Cardiac fibroblast (primary cell): ENCODE measurements at regions not wholly inside any gene's neighbourhood (a gene's known extent, or its start where the extent isn't known, plus 50 kb on each side); places are given as distances from the start of the nearest gene placed in this dataset.

Source experiments
- DNase-seq, 2 donors: peaks; one replicate each; pipeline versions ENCODE4 v3.0.0 to v3.0.0-alpha.2; 2010; ENCODE audit warnings: low read depth in 2 of 2
- H3K4me3 ChIP-seq, 2 donors: replicated peaks in 1 of 2; 1 replicate in 1 of 2; 2 replicates in 1 of 2; pipeline ENCODE4 v1.5.1; 2011; ENCODE audit warnings: low read depth in 2 of 2, low read length in 2 of 2, mild to moderate bottlenecking in 2 of 2, moderate library complexity in 1 of 2
- CTCF ChIP-seq: IDR thresholded peaks from one replicate; pipeline ENCODE4 v1.5.1; 2011; ENCODE audit warnings: low read depth, mild to moderate bottlenecking, low read length, inconsistent platforms

GRCh38 chr22:48346311-48346710 lies 1481.4 kb downstream of the BRD1 start:
- no peak for TF ChIP-seq CTCF
- no peak for DNase-seq
- no peak overlapping the region for H3K4me3 ChIP-seq

GRCh38 chr22:48345631-48346030 lies 1482.0 kb downstream of the BRD1 start:
- no peak for TF ChIP-seq CTCF

DNA sequence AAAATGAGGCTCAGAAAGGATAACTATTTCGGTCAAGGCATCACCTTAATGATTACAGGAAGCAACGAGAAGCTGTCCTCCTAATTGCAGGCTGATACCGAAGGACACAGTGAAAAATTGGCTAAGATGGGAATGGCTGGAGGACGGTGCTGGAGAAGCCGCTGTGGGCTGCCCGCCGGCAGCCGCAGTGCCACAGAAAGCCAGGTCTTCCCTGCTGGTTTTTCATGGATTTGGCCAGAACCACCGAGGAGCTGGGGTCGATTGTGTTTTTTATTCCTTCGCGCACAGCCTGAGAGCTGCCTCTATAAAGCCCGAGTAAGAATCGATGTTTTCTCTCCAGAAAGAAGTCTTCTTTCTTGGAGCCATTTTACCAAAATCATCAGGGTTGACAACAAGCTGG lies 1484.2 kb downstream of the BRD1 start:
- DNase-seq: no peak
- TF ChIP-seq CTCF: no peak
- H3K4me3 ChIP-seq: no peak overlapping the region

More at GRCh38 chr22:48345631-48346030, 1482.0 kb downstream of the BRD1 start:
- H3K4me3 ChIP-seq: no peak overlapping the region
- DNase-seq: no peak

DNA sequence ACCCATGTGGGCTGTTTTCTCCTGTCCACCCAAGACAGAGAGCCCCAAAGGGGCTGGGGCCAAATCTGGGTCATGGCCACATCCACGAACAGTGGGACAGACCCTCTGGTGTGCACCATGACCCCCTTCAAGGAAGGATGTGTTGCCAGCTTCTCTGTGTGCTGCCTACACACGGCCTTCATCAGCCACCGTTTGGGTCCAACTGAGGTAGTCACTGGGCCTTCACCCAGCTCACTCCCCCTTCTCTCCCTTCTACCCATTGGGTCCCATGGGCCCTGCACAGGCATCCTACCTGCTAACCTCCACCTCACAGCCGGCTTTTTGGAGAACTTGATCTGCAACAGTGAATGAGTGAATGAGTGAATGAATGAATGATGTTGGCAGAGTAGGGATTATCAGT lies 1484.9 kb downstream of the BRD1 start:
- TF ChIP-seq CTCF: no peak
- no peak for DNase-seq
- H3K4me3 ChIP-seq: no peak overlapping the region

- TF ChIP-seq CTCF: no peak
- no peak overlapping the region for H3K4me3 ChIP-seq
- no peak for DNase-seq
These were observed 1485.7 kb downstream of the BRD1 start for GRCh38 chr22:48342016-48342415.

DNA sequence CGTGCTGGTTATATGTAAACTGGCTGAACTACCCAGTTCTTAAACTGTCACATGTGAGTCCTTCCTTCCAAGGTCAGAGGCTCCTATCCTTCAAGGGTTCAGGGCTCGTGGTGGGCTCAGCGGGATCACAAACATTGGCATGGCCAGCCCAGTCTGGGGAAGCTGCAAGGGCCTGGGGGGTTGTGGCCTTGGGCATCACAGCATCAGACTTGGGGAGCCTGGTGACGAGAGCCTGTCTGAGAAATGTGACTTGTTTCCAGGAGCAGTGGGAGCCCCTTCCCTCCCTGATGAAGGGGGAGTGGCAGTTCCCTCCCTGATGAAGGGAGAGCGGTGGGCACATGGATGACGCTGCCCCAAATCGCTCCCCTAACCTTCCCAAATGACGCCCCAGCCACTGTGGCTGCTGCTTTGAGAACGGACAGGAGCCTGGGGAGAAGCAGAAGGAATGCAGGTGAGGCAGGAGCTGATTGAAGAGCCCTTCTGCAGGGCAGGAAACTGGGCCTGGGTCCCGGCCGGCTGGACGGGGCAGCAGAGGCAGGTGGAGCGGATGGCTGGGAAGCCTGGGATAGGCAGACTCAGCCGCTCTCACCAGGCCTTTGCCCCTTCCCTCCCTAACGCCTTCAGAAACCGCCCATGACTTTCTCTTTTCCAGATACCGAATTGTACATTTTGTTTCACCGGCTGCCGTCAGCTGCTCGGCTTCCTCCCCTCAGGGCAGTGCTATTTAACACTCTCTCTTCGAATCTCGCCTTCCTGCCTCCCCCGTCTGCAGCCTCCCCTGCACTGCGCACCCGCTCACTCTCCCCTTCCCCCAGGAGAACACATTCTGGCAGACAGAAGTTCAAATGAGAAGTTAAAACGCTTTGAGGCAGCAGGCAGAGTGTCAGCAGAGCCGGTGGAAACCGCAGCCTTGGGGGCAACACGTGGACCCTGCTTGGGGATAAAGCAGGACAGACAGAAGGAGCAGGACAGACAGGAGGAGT lies 1486.7 kb downstream of the BRD1 start:
- no peak overlapping the region for H3K4me3 ChIP-seq
- no peak for TF ChIP-seq CTCF
- DNase-seq: no peak
